ENCODE measurements at regions not wholly inside any gene's neighbourhood (a gene's known extent, or its start where the extent isn't known, plus 50 kb on each side); places are given as distances from the start of the nearest gene placed in this dataset.

GRCh38 chr2:107663632-107664031 lies 163.1 kb upstream of the RGPD4 start:
- H3K27ac ChIP-seq (ENCODE audit: low read depth in 1 of 2, low read length in 1 of 2) = no peak overlapping the region
- no peaks in the 10 kb centered on the region for H3K9me3 ChIP-seq (ENCODE audit: control insufficient read depth in 4 of 4, insufficient read depth in 3 of 4, low read length in 3 of 4)
- no peaks in the 10 kb centered on the region for H3K27me3 ChIP-seq (ENCODE audit: control insufficient read depth in 3 of 3, insufficient read depth in 3 of 3, low read length in 2 of 3)
- H3K4me3 ChIP-seq = no peak overlapping the region
- H3K9ac ChIP-seq (ENCODE audit: insufficient read depth in 1 of 2, low read length in 2 of 2) = no peak overlapping the region
- 61 to 67% methylated on average over 6 of the region's 6 CpGs for WGBS, 2 donors
- ATAC-seq (ENCODE audit: insufficient read depth, low FRiP score) (no peak), DNase-seq (no peak)
- no peak for TF ChIP-seq CTCF (IDR thresholded peaks at IDR 0.05; ENCODE audit: control extremely low read depth, extremely low read depth)
- H3K36me3 ChIP-seq (ENCODE audit: control insufficient read depth in 4 of 4, insufficient read depth in 4 of 4, low read length in 4 of 4) = no peaks in the 10 kb centered on the region
- no peaks in the 10 kb centered on the region for H3K4me1 ChIP-seq (ENCODE audit: control insufficient read depth in 5 of 5, insufficient read depth in 5 of 5, low read length in 5 of 5)

GRCh38 chr2:107669335-107669734 lies 157.4 kb upstream of the RGPD4 start:
- no peak for DNase-seq
- Histone ChIP-seq H3K9me3 (ENCODE audit: control insufficient read depth in 4 of 4, insufficient read depth in 3 of 4, low read length in 3 of 4) (peaks cover 0 to 4% (median 3%) of the 10 kb centered on the region in 4 donors), H3K36me3 (ENCODE audit: control insufficient read depth in 4 of 4, insufficient read depth in 4 of 4, low read length in 4 of 4) (no peaks in the 10 kb centered on the region), H3K27me3 (ENCODE audit: control insufficient read depth in 3 of 3, insufficient read depth in 3 of 3, low read length in 2 of 3) (no peaks in the 10 kb centered on the region), H3K4me1 (ENCODE audit: control insufficient read depth in 5 of 5, insufficient read depth in 5 of 5, low read length in 5 of 5) (no peaks in the 10 kb centered on the region), H3K4me3 (no peak overlapping the region), H3K27ac (ENCODE audit: low read depth in 1 of 2, low read length in 1 of 2) (no peak overlapping the region), H3K9ac (ENCODE audit: insufficient read depth in 1 of 2, low read length in 2 of 2) (no peak overlapping the region)
- WGBS, 2 donors = 44 to 55% methylated on average over 4 of the region's 4 CpGs
- no peak for ATAC-seq (ENCODE audit: insufficient read depth, low FRiP score)
- no peak for TF ChIP-seq CTCF (IDR thresholded peaks at IDR 0.05; ENCODE audit: control extremely low read depth, extremely low read depth)

GRCh38 chr2:107681936-107682335 lies 144.8 kb upstream of the RGPD4 start:
- Histone ChIP-seq H3K9ac (ENCODE audit: insufficient read depth in 1 of 2, low read length in 2 of 2) (no peak overlapping the region), H3K27me3 (ENCODE audit: control insufficient read depth in 3 of 3, insufficient read depth in 3 of 3, low read length in 2 of 3) (no peaks in the 10 kb centered on the region), H3K4me3 (no peak overlapping the region), H3K9me3 (ENCODE audit: control insufficient read depth in 4 of 4, insufficient read depth in 3 of 4, low read length in 3 of 4) (no peaks in the 10 kb centered on the region), H3K27ac (ENCODE audit: low read depth in 1 of 2, low read length in 1 of 2) (no peak overlapping the region), H3K36me3 (ENCODE audit: control insufficient read depth in 4 of 4, insufficient read depth in 4 of 4, low read length in 4 of 4) (no peaks in the 10 kb centered on the region), H3K4me1 (ENCODE audit: control insufficient read depth in 5 of 5, insufficient read depth in 5 of 5, low read length in 5 of 5) (no peaks in the 10 kb centered on the region)
- TF ChIP-seq CTCF (IDR thresholded peaks at IDR 0.05; ENCODE audit: control extremely low read depth, extremely low read depth) = no peak
- no peak for ATAC-seq (ENCODE audit: insufficient read depth, low FRiP score)
- 88 to 89% methylated on average over 8 of the region's 8 CpGs for WGBS, 2 donors
- DNase-seq = no peak

GRCh38 chr2:107684421-107684820 lies 142.3 kb upstream of the RGPD4 start:
- DNase-seq (no peak), ATAC-seq (ENCODE audit: insufficient read depth, low FRiP score) (no peak)
- Histone ChIP-seq H3K27ac (ENCODE audit: low read depth in 1 of 2, low read length in 1 of 2) (no peak overlapping the region), H3K4me1 (ENCODE audit: control insufficient read depth in 5 of 5, insufficient read depth in 5 of 5, low read length in 5 of 5) (no peaks in the 10 kb centered on the region), H3K9me3 (ENCODE audit: control insufficient read depth in 4 of 4, insufficient read depth in 3 of 4, low read length in 3 of 4) (no peaks in the 10 kb centered on the region), H3K27me3 (ENCODE audit: control insufficient read depth in 3 of 3, insufficient read depth in 3 of 3, low read length in 2 of 3) (no peaks in the 10 kb centered on the region), H3K4me3 (no peak overlapping the region), H3K36me3 (ENCODE audit: control insufficient read depth in 4 of 4, insufficient read depth in 4 of 4, low read length in 4 of 4) (no peaks in the 10 kb centered on the region), H3K9ac (ENCODE audit: insufficient read depth in 1 of 2, low read length in 2 of 2) (no peak overlapping the region)
- 62 to 68% methylated on average over 4 of the region's 4 CpGs for WGBS, 2 donors
- no peak for TF ChIP-seq CTCF (IDR thresholded peaks at IDR 0.05; ENCODE audit: control extremely low read depth, extremely low read depth)
